ENCODE measurements at regions not wholly inside any gene's neighbourhood (a gene's known extent, or its start where the extent isn't known, plus 50 kb on each side); places are given as distances from the start of the nearest gene placed in this dataset.

- Histone ChIP-seq H3K36me3 (ENCODE audit: control insufficient read depth, insufficient read depth, low read length) (no peaks in the 10 kb centered on the region), H3K9ac (ENCODE audit: low read depth, low read length) (no peak overlapping the region), H3K27me3 (ENCODE audit: control insufficient read depth, insufficient read depth, low read length) (no peaks in the 10 kb centered on the region), H3K27ac (ENCODE audit: low read depth, low read length) (no peak overlapping the region), H3K4me1 (ENCODE audit: control insufficient read depth, insufficient read depth, low read length) (no peaks in the 10 kb centered on the region), H3K4me3 (ENCODE audit: low read depth, low read length) (no peak overlapping the region), H3K9me3 (ENCODE audit: control insufficient read depth, insufficient read depth, low read length) (no peaks in the 10 kb centered on the region)
Measured at GRCh38 chr1:177480741-177481305, 310.1 kb downstream of the BRINP2 start.

- Histone ChIP-seq H3K4me1 (ENCODE audit: control insufficient read depth, insufficient read depth, low read length) (no peaks in the 10 kb centered on the region), H3K9me3 (ENCODE audit: control insufficient read depth, insufficient read depth, low read length) (no peaks in the 10 kb centered on the region), H3K4me3 (ENCODE audit: low read depth, low read length) (no peak overlapping the region), H3K9ac (ENCODE audit: low read depth, low read length) (no peak overlapping the region), H3K36me3 (ENCODE audit: control insufficient read depth, insufficient read depth, low read length) (no peaks in the 10 kb centered on the region), H3K27ac (ENCODE audit: low read depth, low read length) (no peak overlapping the region), H3K27me3 (ENCODE audit: control insufficient read depth, insufficient read depth, low read length) (no peaks in the 10 kb centered on the region)
Measured at GRCh38 chr1:177479600-177479999, 308.8 kb downstream of the BRINP2 start.

- H3K4me3 ChIP-seq (ENCODE audit: low read depth, low read length), result no peak overlapping the region
- no peak overlapping the region for H3K9ac ChIP-seq (ENCODE audit: low read depth, low read length)
- no peaks in the 10 kb centered on the region for H3K27me3 ChIP-seq (ENCODE audit: control insufficient read depth, insufficient read depth, low read length)
- H3K36me3 ChIP-seq (ENCODE audit: control insufficient read depth, insufficient read depth, low read length), result no peaks in the 10 kb centered on the region
- H3K9me3 ChIP-seq (ENCODE audit: control insufficient read depth, insufficient read depth, low read length), result no peaks in the 10 kb centered on the region
- H3K4me1 ChIP-seq (ENCODE audit: control insufficient read depth, insufficient read depth, low read length), result no peaks in the 10 kb centered on the region
- H3K27ac ChIP-seq (ENCODE audit: low read depth, low read length), result no peak overlapping the region
Measured at GRCh38 chr1:177476676-177477075, 305.9 kb downstream of the BRINP2 start.

- no peak overlapping the region for H3K9ac ChIP-seq (ENCODE audit: low read depth, low read length)
- no peak overlapping the region for H3K4me3 ChIP-seq (ENCODE audit: low read depth, low read length)
- H3K27me3 ChIP-seq (ENCODE audit: control insufficient read depth, insufficient read depth, low read length), result no peaks in the 10 kb centered on the region
- H3K36me3 ChIP-seq (ENCODE audit: control insufficient read depth, insufficient read depth, low read length), result no peaks in the 10 kb centered on the region
- H3K27ac ChIP-seq (ENCODE audit: low read depth, low read length), result no peak overlapping the region
- H3K9me3 ChIP-seq (ENCODE audit: control insufficient read depth, insufficient read depth, low read length), result no peaks in the 10 kb centered on the region
- H3K4me1 ChIP-seq (ENCODE audit: control insufficient read depth, insufficient read depth, low read length), result no peaks in the 10 kb centered on the region
Measured at GRCh38 chr1:177472567-177472966, 301.8 kb downstream of the BRINP2 start.

- Histone ChIP-seq H3K4me1 (ENCODE audit: control insufficient read depth, insufficient read depth, low read length) (no peaks in the 10 kb centered on the region), H3K27ac (ENCODE audit: low read depth, low read length) (no peak overlapping the region), H3K27me3 (ENCODE audit: control insufficient read depth, insufficient read depth, low read length) (no peaks in the 10 kb centered on the region)
Measured at GRCh38 chr1:177471244-177471643, 300.5 kb downstream of the BRINP2 start.

GRCh38 chr1:177469519-177469918, 298.8 kb downstream of the BRINP2 start:
- H3K27ac ChIP-seq (ENCODE audit: low read depth, low read length), result no peak overlapping the region
- H3K36me3 ChIP-seq (ENCODE audit: control insufficient read depth, insufficient read depth, low read length), result no peaks in the 10 kb centered on the region
- H3K9ac ChIP-seq (ENCODE audit: low read depth, low read length), result no peak overlapping the region
- no peak overlapping the region for H3K4me3 ChIP-seq (ENCODE audit: low read depth, low read length)
- H3K27me3 ChIP-seq (ENCODE audit: control insufficient read depth, insufficient read depth, low read length), result no peaks in the 10 kb centered on the region
- no peaks in the 10 kb centered on the region for H3K4me1 ChIP-seq (ENCODE audit: control insufficient read depth, insufficient read depth, low read length)
- no peaks in the 10 kb centered on the region for H3K9me3 ChIP-seq (ENCODE audit: control insufficient read depth, insufficient read depth, low read length)

More at GRCh38 chr1:177471244-177471643, 300.5 kb downstream of the BRINP2 start:
- Histone ChIP-seq H3K9me3 (ENCODE audit: control insufficient read depth, insufficient read depth, low read length) (no peaks in the 10 kb centered on the region), H3K4me3 (ENCODE audit: low read depth, low read length) (no peak overlapping the region), H3K36me3 (ENCODE audit: control insufficient read depth, insufficient read depth, low read length) (no peaks in the 10 kb centered on the region), H3K9ac (ENCODE audit: low read depth, low read length) (no peak overlapping the region)

- H3K9me3 ChIP-seq (ENCODE audit: control insufficient read depth, insufficient read depth, low read length), result no peaks in the 10 kb centered on the region
- no peaks in the 10 kb centered on the region for H3K4me1 ChIP-seq (ENCODE audit: control insufficient read depth, insufficient read depth, low read length)
- no peak overlapping the region for H3K27ac ChIP-seq (ENCODE audit: low read depth, low read length)
- H3K27me3 ChIP-seq (ENCODE audit: control insufficient read depth, insufficient read depth, low read length), result no peaks in the 10 kb centered on the region
- no peak overlapping the region for H3K9ac ChIP-seq (ENCODE audit: low read depth, low read length)
- no peaks in the 10 kb centered on the region for H3K36me3 ChIP-seq (ENCODE audit: control insufficient read depth, insufficient read depth, low read length)
- no peak overlapping the region for H3K4me3 ChIP-seq (ENCODE audit: low read depth, low read length)
Measured at GRCh38 chr1:177466286-177466685, 295.5 kb downstream of the BRINP2 start.

- Histone ChIP-seq H3K9ac (ENCODE audit: low read depth, low read length) (no peak overlapping the region), H3K27me3 (ENCODE audit: control insufficient read depth, insufficient read depth, low read length) (no peaks in the 10 kb centered on the region), H3K4me1 (ENCODE audit: control insufficient read depth, insufficient read depth, low read length) (no peaks in the 10 kb centered on the region), H3K4me3 (ENCODE audit: low read depth, low read length) (no peak overlapping the region), H3K9me3 (ENCODE audit: control insufficient read depth, insufficient read depth, low read length) (no peaks in the 10 kb centered on the region), H3K36me3 (ENCODE audit: control insufficient read depth, insufficient read depth, low read length) (no peaks in the 10 kb centered on the region), H3K27ac (ENCODE audit: low read depth, low read length) (no peak overlapping the region)
Measured at GRCh38 chr1:177464686-177465085, 293.9 kb downstream of the BRINP2 start.

GRCh38 chr1:177451191-177451590, 280.4 kb downstream of the BRINP2 start:
- Histone ChIP-seq H3K27ac (ENCODE audit: low read depth, low read length) (no peak overlapping the region), H3K4me1 (ENCODE audit: control insufficient read depth, insufficient read depth, low read length) (no peaks in the 10 kb centered on the region), H3K27me3 (ENCODE audit: control insufficient read depth, insufficient read depth, low read length) (no peaks in the 10 kb centered on the region)

GRCh38 chr1:177448652-177449357, 278.0 kb downstream of the BRINP2 start:
- Histone ChIP-seq H3K36me3 (ENCODE audit: control insufficient read depth, insufficient read depth, low read length) (no peaks in the 10 kb centered on the region), H3K9me3 (ENCODE audit: control insufficient read depth, insufficient read depth, low read length) (no peaks in the 10 kb centered on the region), H3K27me3 (ENCODE audit: control insufficient read depth, insufficient read depth, low read length) (no peaks in the 10 kb centered on the region), H3K9ac (ENCODE audit: low read depth, low read length) (no peak overlapping the region), H3K27ac (ENCODE audit: low read depth, low read length) (no peak overlapping the region), H3K4me3 (ENCODE audit: low read depth, low read length) (no peak overlapping the region), H3K4me1 (ENCODE audit: control insufficient read depth, insufficient read depth, low read length) (no peaks in the 10 kb centered on the region)

More at GRCh38 chr1:177451191-177451590, 280.4 kb downstream of the BRINP2 start:
- H3K4me3 ChIP-seq (ENCODE audit: low read depth, low read length), result no peak overlapping the region
- no peaks in the 10 kb centered on the region for H3K36me3 ChIP-seq (ENCODE audit: control insufficient read depth, insufficient read depth, low read length)
- H3K9me3 ChIP-seq (ENCODE audit: control insufficient read depth, insufficient read depth, low read length), result no peaks in the 10 kb centered on the region
- H3K9ac ChIP-seq (ENCODE audit: low read depth, low read length), result no peak overlapping the region

- no peaks in the 10 kb centered on the region for H3K9me3 ChIP-seq (ENCODE audit: control insufficient read depth, insufficient read depth, low read length)
- H3K4me3 ChIP-seq (ENCODE audit: low read depth, low read length), result no peak overlapping the region
- H3K27me3 ChIP-seq (ENCODE audit: control insufficient read depth, insufficient read depth, low read length), result no peaks in the 10 kb centered on the region
- H3K4me1 ChIP-seq (ENCODE audit: control insufficient read depth, insufficient read depth, low read length), result no peaks in the 10 kb centered on the region
- no peak overlapping the region for H3K9ac ChIP-seq (ENCODE audit: low read depth, low read length)
- no peak overlapping the region for H3K27ac ChIP-seq (ENCODE audit: low read depth, low read length)
- H3K36me3 ChIP-seq (ENCODE audit: control insufficient read depth, insufficient read depth, low read length), result no peaks in the 10 kb centered on the region
Measured at GRCh38 chr1:177448036-177448615, 277.4 kb downstream of the BRINP2 start.
